Motor neuron (in vitro differentiated cells): ENCODE measurements at regions not wholly inside any gene's neighbourhood (a gene's known extent, or its start where the extent isn't known, plus 50 kb on each side); places are given as distances from the start of the nearest gene placed in this dataset.

ENCODE experiments used
- ATAC-seq, 8 experiments: fragments of 200-7000 bp; cut with Tn5 transposase; replicated peaks in 6 of 8; 2 replicates each; pipeline ENCODE4 v1.8.0; 2021; ENCODE audit warnings: mild to moderate bottlenecking in 8 of 8, moderate library complexity in 8 of 8
- H3K27ac ChIP-seq, 2 donors: fragments of 250-450 bp; sonication (Bioruptor Pico); 2 replicates each; pipeline ENCODE4 v1.9.0; 2021; ENCODE audit warnings: antibody characterized with exemption in 2 of 2, mild to moderate bottlenecking in 2 of 2, moderate library complexity in 1 of 2
- H3K4me1 ChIP-seq, 2 donors: fragments of 250-450 bp; sonication (Bioruptor Pico); replicated peaks in 1 of 2; 2 replicates each; pipeline ENCODE4 v1.6.1; 2021; ENCODE audit warnings: antibody characterized with exemption in 2 of 2, mild to moderate bottlenecking in 2 of 2, moderate library complexity in 1 of 2
- H3K4me3 ChIP-seq, 5 donors: fragments of 250-450 bp; sonication (Bioruptor Pico); 2 replicates each; pipeline ENCODE4 v1.9.0; 2021; ENCODE audit warnings: antibody characterized with exemption in 5 of 5, mild to moderate bottlenecking in 5 of 5, moderate library complexity in 4 of 5
- WGBS, 10 experiments: fragments of 450-650 bp; shearing (Covaris generic); methylation state at CpG; one replicate each; pipeline ENCODE4 v1.0.0; 2022; 5-methylcytosine and 5-hydroxymethylcytosine counted together
- in situ Hi-C, 9 experiments: fragments of 400-800 bp; cut with MboI; loops; one replicate each; pipeline ENCODE4 v1.15.0; 2021; ENCODE audit warnings: low sequenced_read_pairs in 9 of 9, low pct_unique_long_range_greater_than_20kb in 2 of 9; ENCODE audit not compliant: unreplicated experiment in 9 of 9

DNA sequence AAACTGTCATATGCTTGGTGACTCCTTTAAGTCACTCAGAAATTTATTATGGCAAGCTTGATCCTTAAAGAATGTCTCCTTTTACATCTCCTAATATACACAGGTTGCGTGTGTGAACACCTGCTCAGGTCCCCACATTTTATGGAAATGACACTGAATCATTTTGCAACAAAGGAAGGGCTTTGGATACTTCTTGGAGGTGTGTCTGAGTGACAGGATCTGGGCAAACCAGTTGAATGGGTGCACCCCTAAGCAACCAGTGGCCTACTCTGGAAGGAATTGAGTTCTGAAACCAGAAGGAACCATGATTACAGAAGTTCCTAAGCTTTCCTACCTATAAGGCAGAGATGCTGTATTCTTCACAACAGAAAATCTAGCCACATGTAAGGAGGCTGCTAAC, 483.9 kb upstream of the KLF4 start:
- in situ Hi-C loops = no loop called here
- Histone ChIP-seq H3K4me1 (no peaks in the 10 kb centered on the region), H3K4me3 (no peak overlapping the region), H3K27ac (no peak overlapping the region)
- no peak for ATAC-seq
- 29 to 100% (median 100%) methylated on average over 1 of the region's 1 CpG; no CpG with 5 or more reads in 2 of the 10 experiments for WGBS, 10 experiments

GRCh38 chr9:107972346-107972745, 482.8 kb upstream of the KLF4 start:
- 41 to 81% (median 66%) methylated on average over 3 to 7 of the region's 7 CpGs; no CpG with 5 or more reads in 2 of the 10 experiments for WGBS, 10 experiments
- ATAC-seq = no peak

GRCh38 chr9:107971241-107971640, 481.7 kb upstream of the KLF4 start:
- H3K4me1 ChIP-seq = no peaks in the 10 kb centered on the region
- no peak overlapping the region for H3K27ac ChIP-seq
- in situ Hi-C loops = no loop called here
- no peak overlapping the region for H3K4me3 ChIP-seq
- peak in 1 of 8 experiments; percentile 33 for ATAC-seq

More at GRCh38 chr9:107972346-107972745, 482.8 kb upstream of the KLF4 start:
- H3K27ac ChIP-seq = no peak overlapping the region
- in situ Hi-C loops = no loop called here
- H3K4me3 ChIP-seq = no peak overlapping the region
- H3K4me1 ChIP-seq = no peaks in the 10 kb centered on the region

DNA sequence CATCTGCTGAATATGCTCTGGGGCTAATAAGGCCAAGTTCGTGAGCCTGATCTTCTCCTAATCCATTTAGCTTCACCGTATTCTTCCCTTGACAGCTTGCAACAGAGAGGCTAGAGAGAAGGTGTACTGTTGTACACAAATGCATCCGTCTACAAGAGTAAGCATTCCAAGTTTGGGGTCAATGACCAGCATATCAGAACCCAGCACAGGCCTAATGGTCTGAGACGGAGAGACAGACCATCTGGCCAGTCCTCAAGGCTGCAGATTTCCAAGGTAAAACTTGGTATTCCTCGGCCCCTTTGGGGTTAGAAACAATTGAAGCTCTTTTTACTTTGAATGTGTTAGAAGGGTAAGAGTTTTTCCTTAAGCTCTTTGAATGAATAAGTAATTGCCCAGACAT, 481.2 kb upstream of the KLF4 start:
- in situ Hi-C loops = no loop called here

GRCh38 chr9:107969727-107970126, 480.2 kb upstream of the KLF4 start:
- no peak overlapping the region for H3K4me3 ChIP-seq
- in situ Hi-C loops = no loop called here
- 40 to 100% (median 68%) methylated on average over 1 to 6 of the region's 8 CpGs; no CpG with 5 or more reads in 2 of the 10 experiments for WGBS, 10 experiments

More for the DNA sequence above, 481.2 kb upstream of the KLF4 start:
- no peak for ATAC-seq
- no peak overlapping the region for H3K27ac ChIP-seq
- 50 to 100% (median 82%) methylated on average over 1 to 5 of the region's 5 CpGs; no CpG with 5 or more reads in 2 of the 10 experiments for WGBS, 10 experiments
- H3K4me1 ChIP-seq = no peaks in the 10 kb centered on the region
- H3K4me3 ChIP-seq = no peak overlapping the region

DNA sequence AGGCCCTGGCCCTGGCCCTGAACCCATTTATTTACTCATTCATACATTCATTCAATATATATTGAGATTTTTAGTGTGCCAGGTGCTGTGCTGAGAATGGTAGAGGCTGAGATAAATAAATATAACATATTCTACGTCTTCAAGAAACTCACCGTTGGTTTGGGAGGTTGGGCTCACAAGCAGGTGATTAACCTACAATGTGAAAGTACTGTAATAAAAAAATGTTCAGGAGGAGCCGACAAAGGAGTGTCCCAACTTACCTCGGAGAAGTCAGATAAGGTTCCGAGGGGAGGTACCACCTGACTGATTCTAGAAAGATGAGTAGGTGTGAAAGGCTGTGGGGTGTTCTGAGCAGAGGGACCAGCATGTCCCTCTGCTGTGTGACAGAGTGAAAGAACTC, 479.6 kb upstream of the KLF4 start:
- in situ Hi-C loops = no loop called here
- Histone ChIP-seq H3K4me3 (no peak overlapping the region), H3K4me1 (no peaks in the 10 kb centered on the region), H3K27ac (no peak overlapping the region)
- no peak for ATAC-seq
- 63 to 100% (median 87%) methylated on average over 1 to 5 of the region's 5 CpGs; no CpG with 5 or more reads in 2 of the 10 experiments for WGBS, 10 experiments

More at GRCh38 chr9:107969727-107970126, 480.2 kb upstream of the KLF4 start:
- ATAC-seq = no peak
- H3K4me1 ChIP-seq = no peaks in the 10 kb centered on the region
- H3K27ac ChIP-seq = no peak overlapping the region

DNA sequence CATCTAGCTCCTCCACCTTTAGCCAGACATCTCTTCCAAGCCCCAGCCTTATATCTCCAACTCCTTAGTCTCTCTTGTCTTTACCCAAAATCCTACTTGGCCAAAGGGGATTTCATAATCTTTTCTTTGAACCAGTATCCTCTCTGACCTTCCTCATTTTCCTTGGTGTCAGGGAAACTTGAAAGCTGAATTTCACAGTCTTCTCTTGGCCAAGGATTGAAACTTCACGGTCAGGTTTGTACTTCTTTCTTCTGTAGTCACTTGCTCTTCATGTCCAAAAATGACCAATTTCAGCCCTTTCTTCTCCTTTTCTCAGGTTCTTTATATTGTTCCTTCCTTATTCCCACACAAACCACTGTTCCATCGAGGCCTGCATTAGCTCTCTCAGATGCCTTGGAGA, 473.7 kb upstream of the KLF4 start:
- H3K27ac ChIP-seq = no peak overlapping the region
- ATAC-seq = no peak
- WGBS, 10 experiments = 50 to 100% (median 79%) methylated on average over 1 to 2 of the region's 2 CpGs
- no peaks in the 10 kb centered on the region for H3K4me1 ChIP-seq
- in situ Hi-C loops = no loop called here
- H3K4me3 ChIP-seq = no peak overlapping the region

DNA sequence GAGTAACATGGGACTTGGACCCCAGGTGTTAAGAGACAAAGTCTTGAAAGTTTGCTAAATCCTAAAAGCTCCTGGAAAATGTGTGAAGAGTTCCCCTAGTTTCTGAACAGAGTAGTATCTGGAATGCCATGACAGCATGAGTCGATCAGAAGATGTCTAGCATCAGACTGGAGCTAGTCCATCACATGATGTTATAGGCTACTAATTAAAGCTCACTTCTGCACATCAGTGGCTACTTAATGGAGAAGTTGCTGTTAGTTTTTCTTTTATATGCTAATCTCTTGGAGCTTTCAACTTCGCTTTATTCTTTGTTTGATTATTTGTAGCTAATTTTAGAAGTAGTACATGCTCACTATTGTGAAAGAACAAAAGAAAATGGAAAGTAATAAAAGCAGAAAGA, 471.3 kb upstream of the KLF4 start:
- in situ Hi-C loops = no loop called here
- Histone ChIP-seq H3K4me1 (no peaks in the 10 kb centered on the region), H3K4me3 (no peak overlapping the region), H3K27ac (no peak overlapping the region)
- WGBS, 10 experiments = 50 to 83% (median 63%) methylated on average over 1 to 2 of the region's 2 CpGs
- ATAC-seq = no peak

DNA sequence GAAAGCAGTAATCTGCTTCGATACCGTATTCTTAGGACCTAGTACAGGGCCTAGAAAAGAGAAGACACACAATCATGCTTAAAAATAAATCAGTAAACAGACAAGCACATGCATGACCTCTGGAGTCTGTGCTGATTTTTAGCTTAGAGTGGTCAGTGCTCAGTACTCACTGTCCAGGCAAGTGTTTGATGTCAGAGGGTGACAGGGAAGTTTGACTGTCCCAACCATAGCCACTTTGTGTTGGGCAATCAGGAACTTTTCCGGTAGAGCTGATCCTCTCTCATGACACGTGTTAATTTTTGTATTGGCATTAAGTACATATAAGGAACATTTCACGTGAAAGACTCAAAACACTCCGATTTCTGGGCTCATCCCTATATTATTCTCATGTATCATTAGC, 464.7 kb upstream of the KLF4 start:
- no peak overlapping the region for H3K27ac ChIP-seq
- H3K4me3 ChIP-seq = no peak overlapping the region
- 64 to 100% (median 88%) methylated on average over 1 to 6 of the region's 6 CpGs for WGBS, 10 experiments
- in situ Hi-C loops = no loop called here
- H3K4me1 ChIP-seq = no peaks in the 10 kb centered on the region
- ATAC-seq = no peak

- 29 to 83% (median 55%) methylated on average over 1 to 4 of the region's 4 CpGs; no CpG with 5 or more reads in 1 of the 10 experiments for WGBS, 10 experiments
- H3K4me1 ChIP-seq = no peaks in the 10 kb centered on the region
- H3K27ac ChIP-seq = no peak overlapping the region
- no peak for ATAC-seq
- in situ Hi-C loops = no loop called here
- H3K4me3 ChIP-seq = no peak overlapping the region
Measured at GRCh38 chr9:107953556-107954125, 464.1 kb upstream of the KLF4 start.

DNA sequence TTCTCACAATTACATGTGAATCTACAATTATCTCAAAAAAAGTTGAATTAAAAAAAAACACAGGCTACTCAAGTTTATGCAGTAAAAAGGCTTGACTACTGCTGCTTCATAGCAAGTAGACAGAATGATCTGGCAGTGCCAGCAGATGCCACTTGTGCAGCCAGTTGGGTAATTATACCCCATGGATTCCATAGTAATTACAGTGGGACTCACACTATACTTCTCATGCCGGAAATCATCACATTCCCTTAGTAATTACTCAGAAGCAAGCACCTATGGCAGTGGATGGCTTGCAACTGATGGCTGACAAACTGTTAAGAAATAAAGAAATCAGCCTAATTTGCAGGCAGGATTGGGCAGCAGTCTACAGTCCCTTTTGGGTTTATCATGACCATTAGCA, 463.2 kb upstream of the KLF4 start:
- Histone ChIP-seq H3K4me1 (no peaks in the 10 kb centered on the region), H3K4me3 (no peak overlapping the region), H3K27ac (no peak overlapping the region)
- in situ Hi-C loops = no loop called here
- ATAC-seq = no peak
- 63 to 100% (median 80%) methylated on average over 1 of the region's 1 CpG; no CpG with 5 or more reads in 6 of the 10 experiments for WGBS, 10 experiments

DNA sequence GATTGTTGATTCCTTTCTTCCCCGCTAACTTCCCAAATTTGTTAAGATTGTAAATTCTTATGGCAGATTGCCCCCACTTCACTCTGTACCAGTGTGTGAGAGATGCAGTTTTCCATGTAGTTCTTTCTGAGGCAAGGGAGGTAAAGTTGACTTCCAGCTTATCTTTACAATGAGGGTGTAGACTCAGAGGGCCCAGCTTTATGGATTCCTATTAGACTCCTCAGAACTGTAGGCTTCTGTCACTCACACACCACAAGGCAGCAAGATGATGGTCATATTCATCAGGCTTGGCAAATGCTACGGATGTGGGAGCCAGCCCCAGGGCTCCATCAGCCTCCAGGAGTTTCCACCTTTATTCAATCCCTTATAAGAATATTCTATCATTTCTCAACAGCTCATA, 461.9 kb upstream of the KLF4 start:
- H3K27ac ChIP-seq = no peak overlapping the region
- H3K4me3 ChIP-seq = no peak overlapping the region
- ATAC-seq = no peak
- no peaks in the 10 kb centered on the region for H3K4me1 ChIP-seq
- WGBS, 10 experiments = 79 to 100% (median 94%) methylated on average over 1 to 2 of the region's 2 CpGs; no CpG with 5 or more reads in 1 of the 10 experiments
- in situ Hi-C loops = no loop called here

GRCh38 chr9:107949061-107949460, 459.5 kb upstream of the KLF4 start:
- ATAC-seq = no peak
- Histone ChIP-seq H3K4me1 (no peaks in the 10 kb centered on the region), H3K4me3 (no peak overlapping the region), H3K27ac (no peak overlapping the region)
- in situ Hi-C loops = no loop called here
- 72 to 100% (median 88%) methylated on average over 2 to 4 of the region's 4 CpGs for WGBS, 10 experiments

- no peak overlapping the region for H3K27ac ChIP-seq
- ATAC-seq = no peak
- in situ Hi-C loops = no loop called here
- no peak overlapping the region for H3K4me3 ChIP-seq
- H3K4me1 ChIP-seq = no peaks in the 10 kb centered on the region
- WGBS, 10 experiments = 13 to 100% (median 88%) methylated on average over 1 to 2 of the region's 2 CpGs
Measured at GRCh38 chr9:107948601-107949000, 459.0 kb upstream of the KLF4 start.
